K562 (cell line): ENCODE measurements at regions not wholly inside any gene's neighbourhood (a gene's known extent, or its start where the extent isn't known, plus 50 kb on each side); places are given as distances from the start of the nearest gene placed in this dataset.

Experiments used
- FOXK1 ChIP-seq: sonication (generic); formaldehyde crosslinking; IDR thresholded peaks from 2 replicates; pipeline ENCODE4 v1.8.0; 2022; ENCODE audit warnings: missing genetic modification reagents, mild to moderate bottlenecking, borderline replicate concordance
- FOXK2 ChIP-seq, 2 experiments: fragments of 450-650 bp; IDR thresholded peaks in 1 of 2; conservative IDR thresholded peaks in 1 of 2; 2 replicates each; pipeline ENCODE4 v1.6.1; 2016; ENCODE audit warnings: low read depth in 2 of 2, mild to moderate bottlenecking in 1 of 2
- FOXP1 ChIP-seq: sonication (generic); formaldehyde crosslinking; IDR thresholded peaks from 2 replicates; pipeline ENCODE4 v1.8.0; 2022; ENCODE audit warnings: mild to moderate bottlenecking, missing genetic modification reagents
- HCFC1 ChIP-seq: IDR thresholded peaks from 2 replicates; pipeline ENCODE4 v1.6.1; 2012; ENCODE audit warnings: low read depth, low read length, improper control_type of control experiment
- KDM5B ChIP-seq: fragments of 200-600 bp; sonication (generic); IDR thresholded peaks from 2 replicates; pipeline ENCODE4 v1.6.1; 2012; ENCODE audit warnings: low read depth, mild to moderate bottlenecking, moderate library complexity, low read length, control low read depth, inconsistent platforms; ENCODE audit not compliant: insufficient replicate concordance
- POLR2A ChIP-seq: fragments of 450-650 bp; conservative IDR thresholded peaks from 2 replicates; pipeline ENCODE4 v1.6.1; 2016
- SIN3A ChIP-seq, 2 experiments: fragments of 150-350 bp in 1 of 2; IDR thresholded peaks; 2 replicates each; pipeline ENCODE4 v1.6.1; 2011 to 2016; ENCODE audit warnings: borderline replicate concordance in 2 of 2, low read depth in 2 of 2, low read length in 2 of 2, mild to moderate bottlenecking in 2 of 2, moderate library complexity in 2 of 2; ENCODE audit not compliant: control insufficient read depth in 1 of 2
- SIN3B ChIP-seq: fragments of 450-650 bp; IDR thresholded peaks from 2 replicates; pipeline ENCODE4 v1.6.1; 2017; ENCODE audit warnings: low read depth, mild to moderate bottlenecking, moderate library complexity
- TEAD2 ChIP-seq: fragments of 450-650 bp; IDR thresholded peaks from 2 replicates; pipeline ENCODE4 v1.6.1; 2016; ENCODE audit warnings: missing genetic modification characterization, control low read depth, missing compliant biosample characterization
- UBTF ChIP-seq, 2 experiments: IDR thresholded peaks; 2 replicates each; pipeline ENCODE4 v1.6.1; 2012; ENCODE audit warnings: improper control_type of control experiment in 2 of 2, low read depth in 2 of 2, low read length in 2 of 2, borderline replicate concordance in 1 of 2
- ZBTB2 ChIP-seq: fragments of 450-650 bp; IDR thresholded peaks from 2 replicates; pipeline ENCODE4 v1.6.1; 2016; ENCODE audit warnings: antibody characterized with exemption

DNA sequence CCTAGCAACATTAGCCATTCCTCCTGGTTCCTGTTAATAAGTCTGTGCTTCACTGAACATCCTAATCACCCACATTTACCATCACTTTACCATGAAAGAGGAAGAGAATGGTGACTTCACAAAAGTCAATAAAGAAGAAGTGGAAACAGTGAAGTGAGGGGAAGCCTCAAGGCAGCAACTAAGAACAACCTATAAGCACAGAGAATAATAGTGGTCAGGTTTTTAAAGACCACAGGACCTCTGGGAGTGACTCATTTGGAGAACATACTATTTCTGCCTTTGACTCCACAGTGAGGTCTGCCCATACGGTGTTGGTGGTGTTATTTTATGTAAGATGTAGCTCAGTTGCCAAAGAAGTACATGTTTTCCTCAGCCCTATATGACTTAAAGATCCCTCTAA lies 86.0 kb upstream of the TET2 start:
- no peak for TF ChIP-seq TEAD2 (tag)
- TF ChIP-seq ZBTB2 = no peak
- no peak for TF ChIP-seq SIN3B
- no peak for TF ChIP-seq FOXK2 (conservative IDR thresholded peaks at IDR 0.05 in 1 of 2, IDR thresholded peaks at IDR 0.05 in 1 of 2; ENCODE audit: low read depth in 2 of 2)
- no peak for TF ChIP-seq FOXP1 (CRISPR knock-in tag)
- no peak for TF ChIP-seq UBTF (IDR thresholded peaks at IDR 0.05; ENCODE audit: borderline replicate concordance in 1 of 2, low read depth in 2 of 2, low read length in 2 of 2)
- no peak for TF ChIP-seq KDM5B
- TF ChIP-seq HCFC1 = no peak
- TF ChIP-seq FOXK1 = no peak
- no peak for TF ChIP-seq POLR2A
- no peak for TF ChIP-seq SIN3A (IDR thresholded peaks at IDR 0.05; ENCODE audit: borderline replicate concordance in 2 of 2, control insufficient read depth in 1 of 2, low read depth in 2 of 2, low read length in 2 of 2)
